ENCODE measurements at regions not wholly inside any gene's neighbourhood (a gene's known extent, or its start where the extent isn't known, plus 50 kb on each side); places are given as distances from the start of the nearest gene placed in this dataset.

GRCh38 chr22:23411739-23412138, 168.4 kb downstream of the IGLL1 start:
- TF ChIP-seq CTCF (IDR thresholded peaks at IDR 0.05) (no peak), EZH2 (IDR thresholded peaks at IDR 0.05) (no peak)

Data from neural progenitor cell (in vitro differentiated cells).